CD4-positive, alpha-beta T cell (primary cell): ENCODE measurements at regions not wholly inside any gene's neighbourhood (a gene's known extent, or its start where the extent isn't known, plus 50 kb on each side); places are given as distances from the start of the nearest gene placed in this dataset.

ENCODE experiments used
- ATAC-seq: fragments of 200-7000 bp; cut with Tn5 transposase; one replicate; pipeline ENCODE4 v1.10.0; 2022; ENCODE audit warnings: mild to moderate bottlenecking; ENCODE audit not compliant: poor library complexity
- CTCF ChIA-PET: fragments of 350-600 bp; sonication (Branson Sonifier 250); formaldehyde crosslinking; loops from one replicate; lab custom pipeline; 2021; ENCODE audit warnings: antibody characterized with exemption, inconsistent platforms; lab: Charles Lee
- POLR2A ChIA-PET: fragments of 350-600 bp; sonication (Branson Sonifier 250); formaldehyde crosslinking; loops from one replicate; lab custom pipeline; 2021; ENCODE audit warnings: antibody characterized with exemption, inconsistent platforms; lab: Charles Lee
- DNase-seq, 14 experiments: peaks; one replicate each; pipeline ENCODE4 v3.0.0-alpha.2; 2013 to 2020; ENCODE audit warnings: mixed read lengths in 2 of 14
- H3K27ac ChIP-seq, 2 donors: one replicate each; pipeline versions ENCODE4 v1.5.1 to v1.7.0; 2013; ENCODE audit warnings: low read length in 2 of 2, low read depth in 1 of 2, mild to moderate bottlenecking in 1 of 2
- H3K27me3 ChIP-seq, 2 experiments: 1 replicate in 1 of 2; 2 replicates in 1 of 2; pipeline versions ENCODE4 v1.6.1 to v1.7.0; 2013; ENCODE audit warnings: low read length in 2 of 2, control low read depth in 1 of 2, mild to moderate bottlenecking in 1 of 2, moderate library complexity in 1 of 2; ENCODE audit not compliant: insufficient read depth in 2 of 2, control insufficient read depth in 1 of 2
- H3K36me3 ChIP-seq: one replicate; pipeline ENCODE4 v1.6.1; 2013; ENCODE audit warnings: low read length, control low read depth; ENCODE audit not compliant: insufficient read depth
- H3K4me1 ChIP-seq: one replicate; pipeline ENCODE4 v1.6.1; 2013; ENCODE audit warnings: low read length, control low read depth; ENCODE audit not compliant: insufficient read depth
- H3K4me3 ChIP-seq: one replicate; pipeline ENCODE4 v1.5.1; 2013; ENCODE audit warnings: mild to moderate bottlenecking, low read length, moderate library complexity
- H3K9me3 ChIP-seq, 2 experiments: 1 replicate in 1 of 2; 2 replicates in 1 of 2; pipeline versions ENCODE4 v1.6.1 to v1.7.0; 2013; ENCODE audit warnings: low read length in 2 of 2, mild to moderate bottlenecking in 2 of 2, control low read depth in 1 of 2, moderate library complexity in 1 of 2; ENCODE audit not compliant: control insufficient read depth in 1 of 2, insufficient read depth in 1 of 2
- H3K27ac Mint-ChIP-seq: one replicate; pipeline ENCODE4 v1.8.0; 2020; ENCODE audit warnings: mixed read lengths
- H3K27me3 Mint-ChIP-seq: one replicate; pipeline ENCODE4 v1.8.0; 2021; ENCODE audit warnings: mixed read lengths
- H3K36me3 Mint-ChIP-seq: one replicate; pipeline ENCODE4 v1.8.0; 2021; ENCODE audit warnings: low read depth, mixed read lengths
- H3K4me1 Mint-ChIP-seq: one replicate; pipeline ENCODE4 v1.8.0; 2021; ENCODE audit warnings: low read depth, mixed read lengths
- H3K4me3 Mint-ChIP-seq: one replicate; pipeline ENCODE4 v1.8.0; 2020; ENCODE audit warnings: mild to moderate bottlenecking, mixed read lengths
- H3K9me3 Mint-ChIP-seq: one replicate; pipeline ENCODE4 v1.8.0; 2020; ENCODE audit warnings: mixed read lengths
- CTCF ChIP-seq: fragments of 200-600 bp; IDR thresholded peaks from one replicate; pipeline ENCODE4 v1.8.0; 2022; ENCODE audit warnings: antibody characterized with exemption, mild to moderate bottlenecking
- intact Hi-C, 2 experiments: fragments of 100-400 bp; cut with DNase I in 1 of 2; cut with micrococcal nuclease in 1 of 2; formaldehyde crosslinking; loops; one replicate each; pipeline versions ENCODE4 v1.15.1 to v1.9.0; 2023 to 2025; cut with DNase I, micrococcal nuclease

DNA sequence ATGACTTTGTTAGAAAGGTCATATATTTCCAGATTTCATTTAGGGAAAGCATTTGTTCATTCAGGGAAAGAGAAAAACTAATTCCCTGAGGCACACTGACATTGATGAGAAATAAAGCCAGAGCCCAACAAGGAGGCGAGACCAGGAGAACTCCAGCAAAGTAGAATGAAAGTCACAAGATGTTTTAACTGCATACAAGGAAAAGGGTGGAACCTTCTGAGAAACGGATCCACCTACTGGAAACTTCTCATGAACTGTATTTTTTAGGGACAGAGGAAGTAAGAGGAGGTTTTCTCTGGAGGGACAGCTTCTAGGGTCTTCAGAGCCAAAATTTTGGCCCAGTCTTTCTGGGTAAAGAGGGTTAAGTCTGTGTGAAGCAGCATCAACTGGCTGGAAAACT lies 548.2 kb upstream of the PIK3C3 start:
- Histone ChIP-seq H3K4me3 (no peak overlapping the region), H3K36me3 (no peaks in the 10 kb centered on the region), H3K27me3 (no peaks in the 10 kb centered on the region), H3K4me1 (no peaks in the 10 kb centered on the region), H3K9me3 (peaks cover 0 to 4% of the 10 kb centered on the region in 2 experiments), H3K27ac (no peak overlapping the region)
- POLR2A ChIA-PET = no interaction called here
- no peak for ATAC-seq
- no peaks in the 10 kb centered on the region for H3K4me1 Mint-ChIP-seq
- H3K36me3 Mint-ChIP-seq = no peaks in the 10 kb centered on the region
- no peaks in the 10 kb centered on the region for H3K27me3 Mint-ChIP-seq
- CTCF ChIA-PET = no interaction called here
- H3K4me3 Mint-ChIP-seq = no peak overlapping the region
- intact Hi-C loops = no loop called here
- no peak for TF ChIP-seq CTCF
- no peak overlapping the region for H3K27ac Mint-ChIP-seq
- H3K9me3 Mint-ChIP-seq = peaks cover 13% of the 10 kb centered on the region
- DNase-seq = no peak

GRCh38 chr18:41396861-41397260 lies 558.2 kb upstream of the PIK3C3 start:
- Mint-ChIP-seq H3K4me1 (no peaks in the 10 kb centered on the region), H3K9me3 (peaks cover 2% of the 10 kb centered on the region), H3K27ac (no peak overlapping the region), H3K27me3 (no peaks in the 10 kb centered on the region), H3K4me3 (no peak overlapping the region), H3K36me3 (no peaks in the 10 kb centered on the region)
- CTCF ChIA-PET = no interaction called here
- no peaks in the 10 kb centered on the region for H3K4me1 ChIP-seq
- intact Hi-C loops = no loop called here
- H3K9me3 ChIP-seq = peaks cover 0 to 4% of the 10 kb centered on the region in 2 experiments
- DNase-seq = no peak
- POLR2A ChIA-PET = no interaction called here
- TF ChIP-seq CTCF = no peak
- no peak overlapping the region for H3K27ac ChIP-seq
- ATAC-seq = no peak
- H3K36me3 ChIP-seq = no peaks in the 10 kb centered on the region
- no peak overlapping the region for H3K4me3 ChIP-seq
- H3K27me3 ChIP-seq = no peaks in the 10 kb centered on the region

GRCh38 chr18:41396211-41396610 lies 558.8 kb upstream of the PIK3C3 start:
- no peak overlapping the region for H3K27ac ChIP-seq
- no peak overlapping the region for H3K4me3 Mint-ChIP-seq
- H3K27me3 Mint-ChIP-seq = no peaks in the 10 kb centered on the region
- H3K4me1 Mint-ChIP-seq = no peaks in the 10 kb centered on the region
- no peak overlapping the region for H3K27ac Mint-ChIP-seq
- ChIA-PET CTCF (no interaction called here), POLR2A (no interaction called here)
- no peaks in the 10 kb centered on the region for H3K36me3 Mint-ChIP-seq
- no peaks in the 10 kb centered on the region for H3K4me1 ChIP-seq
- H3K9me3 Mint-ChIP-seq = peaks cover 2% of the 10 kb centered on the region
- ATAC-seq (no peak), DNase-seq (no peak)
- TF ChIP-seq CTCF = no peak
- H3K27me3 ChIP-seq = no peaks in the 10 kb centered on the region
- no peak overlapping the region for H3K4me3 ChIP-seq
- no peaks in the 10 kb centered on the region for H3K36me3 ChIP-seq
- peaks cover 0 to 8% of the 10 kb centered on the region in 2 experiments for H3K9me3 ChIP-seq
- intact Hi-C loops = no loop called here
